B cell (primary cell): ENCODE measurements at regions not wholly inside any gene's neighbourhood (a gene's known extent, or its start where the extent isn't known, plus 50 kb on each side); places are given as distances from the start of the nearest gene placed in this dataset.

ENCODE experiments used
- ATAC-seq: fragments of 200-7000 bp; cut with Tn5 transposase; one replicate; pipeline ENCODE4 v1.10.0; 2021; ENCODE audit warnings: low read depth, mild to moderate bottlenecking, moderate number of reproducible peaks, moderate library complexity
- CTCF ChIA-PET: fragments of 350-600 bp; sonication (Branson Sonifier 250); formaldehyde crosslinking; loops from one replicate; lab custom pipeline; 2021; ENCODE audit warnings: antibody characterized with exemption, inconsistent platforms; lab: Charles Lee
- POLR2A ChIA-PET: fragments of 350-600 bp; sonication (Branson Sonifier 250); formaldehyde crosslinking; loops from one replicate; lab custom pipeline; 2021; ENCODE audit warnings: antibody characterized with exemption; lab: Charles Lee
- DNase-seq: peaks from one replicate; pipeline ENCODE4 v3.0.0; 2013
- H2AFZ ChIP-seq: 2 replicates; pipeline ENCODE4 v1.6.1; 2012; ENCODE audit warnings: mild to moderate bottlenecking, low read depth, low read length; ENCODE audit not compliant: insufficient read depth, poor library complexity, severe bottlenecking
- H3K27ac ChIP-seq, 2 donors: 1 replicate in 1 of 2; 2 replicates in 1 of 2; pipeline ENCODE4 v1.5.1; 2012 to 2013; ENCODE audit warnings: low read length in 2 of 2, mild to moderate bottlenecking in 2 of 2, moderate library complexity in 1 of 2
- H3K27me3 ChIP-seq, 4 experiments: fragments of 200-600 bp in 1 of 4; sonication (generic) in 1 of 4; replicated peaks in 1 of 4; 1 replicate in 2 of 4; 2 replicates in 2 of 4; pipeline versions ENCODE4 v1.6.1 to v1.7.0; 2013 to 2016; ENCODE audit warnings: low read length in 3 of 4, mild to moderate bottlenecking in 2 of 4, mixed read lengths in 1 of 4, moderate library complexity in 1 of 4; ENCODE audit not compliant: insufficient read depth in 4 of 4, control insufficient read depth in 3 of 4; ENCODE audit errors: control extremely low read depth in 1 of 4
- H3K36me3 ChIP-seq, 2 experiments: replicated peaks in 1 of 2; 1 replicate in 1 of 2; 2 replicates in 1 of 2; pipeline versions ENCODE4 v1.6.1 to v1.7.1; 2013; ENCODE audit warnings: low read length in 1 of 2; ENCODE audit not compliant: insufficient read depth in 2 of 2, control insufficient read depth in 1 of 2; ENCODE audit errors: control extremely low read depth in 1 of 2, extremely low read depth in 1 of 2
- H3K4me1 ChIP-seq, 2 donors: fragments of 200-600 bp in 1 of 2; sonication (generic) in 1 of 2; 1 replicate in 1 of 2; 2 replicates in 1 of 2; pipeline versions ENCODE4 v1.5.1 to v1.6.1; 2013 to 2017; ENCODE audit warnings: low read length in 2 of 2; ENCODE audit not compliant: control insufficient read depth in 2 of 2, insufficient read depth in 2 of 2
- H3K4me2 ChIP-seq: replicated peaks from 2 replicates; pipeline ENCODE3; 2012; ENCODE audit warnings: mild to moderate bottlenecking, low read depth, low read length; ENCODE audit not compliant: poor library complexity, severe bottlenecking
- H3K4me3 ChIP-seq, 5 experiments: fragments of 200-600 bp in 1 of 5; sonication (generic) in 1 of 5; 1 replicate in 3 of 5; 2 replicates in 2 of 5; pipeline versions ENCODE4 v1.5.1 to v1.7.0; 2011 to 2016; ENCODE audit warnings: low read length in 4 of 5, mild to moderate bottlenecking in 4 of 5, low read depth in 2 of 5, control low read depth in 1 of 5, moderate library complexity in 1 of 5; ENCODE audit not compliant: insufficient read depth in 1 of 5; ENCODE audit errors: control extremely low read depth in 1 of 5, extremely low read depth in 1 of 5
- H3K79me2 ChIP-seq: fragments of 200-600 bp; sonication (generic); one replicate; pipeline ENCODE4 v1.6.0; 2016; ENCODE audit warnings: low read length; ENCODE audit not compliant: control insufficient read depth, insufficient read depth
- H3K9ac ChIP-seq: fragments of 200-600 bp; sonication (generic); 2 replicates; pipeline ENCODE4 v1.6.1; 2017; ENCODE audit warnings: mild to moderate bottlenecking, low read length, moderate library complexity
- H3K9me3 ChIP-seq, 3 donors: one replicate each; pipeline versions ENCODE4 v1.6.1 to v1.7.1; 2013; ENCODE audit warnings: low read length in 2 of 3; ENCODE audit not compliant: control insufficient read depth in 2 of 3, insufficient read depth in 1 of 3; ENCODE audit errors: control extremely low read depth in 1 of 3
- H4K20me1 ChIP-seq: 2 replicates; pipeline ENCODE4 v1.6.0; 2012; ENCODE audit warnings: mild to moderate bottlenecking, low read length; ENCODE audit not compliant: insufficient read depth, control insufficient read depth, poor library complexity, severe bottlenecking
- H3K27ac Mint-ChIP-seq: one replicate; pipeline ENCODE4 v1.8.0; 2021; ENCODE audit warnings: mixed read lengths
- H3K27me3 Mint-ChIP-seq: one replicate; pipeline ENCODE4 v1.8.0; 2021; ENCODE audit warnings: mixed read lengths
- H3K4me1 Mint-ChIP-seq: one replicate; pipeline ENCODE4 v1.8.0; 2021; ENCODE audit warnings: mixed read lengths
- H3K4me3 Mint-ChIP-seq: one replicate; pipeline ENCODE4 v1.8.0; 2021; ENCODE audit warnings: mixed read lengths
- H3K9me3 Mint-ChIP-seq: one replicate; pipeline ENCODE4 v1.8.0; 2022; ENCODE audit warnings: mixed read lengths; ENCODE audit not compliant: insufficient read depth
- EZH2 ChIP-seq: IDR thresholded peaks from 2 replicates; pipeline ENCODE4 v1.6.1; 2012; ENCODE audit warnings: borderline replicate concordance, low read depth, mild to moderate bottlenecking, moderate library complexity, low read length; ENCODE audit not compliant: insufficient read depth, poor library complexity, severe bottlenecking
- WGBS: methylation state at CpG from one replicate; pipeline ENCODE4 v1.1.5; 2013; ENCODE audit warnings: missing lambda C conversion rate; ENCODE audit not compliant: insufficient coverage; 5-methylcytosine and 5-hydroxymethylcytosine counted together
- intact Hi-C: fragments of 100-400 bp; cut with micrococcal nuclease; formaldehyde crosslinking; loops from one replicate; pipeline ENCODE4 v1.10.0; 2022
- TF ChIP-seq, protein P1 (sequence below): fragments of 200-600 bp; IDR thresholded peaks from one replicate; pipeline ENCODE4 v1.8.0; 2022; ENCODE audit warnings: antibody characterized with exemption, mild to moderate bottlenecking

DNA sequence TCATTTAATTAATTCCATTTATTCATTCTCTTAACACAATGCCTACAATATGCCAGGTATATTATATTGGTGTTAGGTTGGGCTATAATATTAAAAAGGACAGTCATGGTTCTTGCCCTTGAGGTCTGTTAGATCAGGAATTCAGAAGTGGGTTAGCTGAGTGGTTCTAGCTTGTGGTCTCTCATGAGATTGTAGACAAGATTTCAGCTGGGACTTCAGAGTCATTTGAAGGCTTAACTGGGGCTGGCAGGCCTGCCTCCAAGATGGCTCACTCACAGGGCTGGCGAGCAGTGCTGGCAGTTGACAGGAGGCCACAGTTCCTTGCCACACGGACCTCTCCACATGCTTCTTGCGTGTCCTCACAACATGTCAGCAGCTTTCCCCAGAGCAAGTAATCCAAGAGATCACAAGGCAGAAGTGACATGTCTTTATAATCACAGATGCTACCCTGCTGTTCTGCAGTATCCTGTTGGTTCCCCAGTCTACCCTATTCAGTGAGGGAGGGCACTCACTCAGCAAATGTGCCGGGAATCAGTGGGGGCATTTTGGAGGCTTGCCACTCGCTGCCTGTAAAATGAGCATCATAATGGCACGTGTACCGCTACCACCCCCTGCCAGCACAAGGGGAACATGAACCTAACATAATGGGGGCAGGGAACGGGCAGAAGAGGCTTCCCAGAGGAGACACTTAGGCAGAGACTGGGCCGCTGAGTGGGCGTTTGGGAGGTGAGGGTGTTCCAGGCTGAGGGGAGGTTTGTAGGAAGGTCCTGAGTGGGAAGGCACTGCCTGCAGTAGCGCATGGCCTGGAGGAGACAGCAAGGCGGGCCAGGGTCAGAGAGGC, 70.0 kb downstream of the EXOSC2 start:
- H3K4me1 Mint-ChIP-seq = peaks cover 51% of the 10 kb centered on the region
- H3K4me1 ChIP-seq = peaks cover 11 to 26% of the 10 kb centered on the region in 2 donors
- intact Hi-C loops = no loop called here

More for the DNA sequence above, 70.0 kb downstream of the EXOSC2 start:
- 96% methylated on average over 10 of the region's 12 CpGs for WGBS
- Mint-ChIP-seq H3K9me3 (no peaks in the 10 kb centered on the region), H3K4me3 (no peak overlapping the region), H3K27me3 (no peaks in the 10 kb centered on the region), H3K27ac (no peak overlapping the region)
- POLR2A ChIA-PET = no interaction called here
- TF ChIP-seq, protein P1, sequence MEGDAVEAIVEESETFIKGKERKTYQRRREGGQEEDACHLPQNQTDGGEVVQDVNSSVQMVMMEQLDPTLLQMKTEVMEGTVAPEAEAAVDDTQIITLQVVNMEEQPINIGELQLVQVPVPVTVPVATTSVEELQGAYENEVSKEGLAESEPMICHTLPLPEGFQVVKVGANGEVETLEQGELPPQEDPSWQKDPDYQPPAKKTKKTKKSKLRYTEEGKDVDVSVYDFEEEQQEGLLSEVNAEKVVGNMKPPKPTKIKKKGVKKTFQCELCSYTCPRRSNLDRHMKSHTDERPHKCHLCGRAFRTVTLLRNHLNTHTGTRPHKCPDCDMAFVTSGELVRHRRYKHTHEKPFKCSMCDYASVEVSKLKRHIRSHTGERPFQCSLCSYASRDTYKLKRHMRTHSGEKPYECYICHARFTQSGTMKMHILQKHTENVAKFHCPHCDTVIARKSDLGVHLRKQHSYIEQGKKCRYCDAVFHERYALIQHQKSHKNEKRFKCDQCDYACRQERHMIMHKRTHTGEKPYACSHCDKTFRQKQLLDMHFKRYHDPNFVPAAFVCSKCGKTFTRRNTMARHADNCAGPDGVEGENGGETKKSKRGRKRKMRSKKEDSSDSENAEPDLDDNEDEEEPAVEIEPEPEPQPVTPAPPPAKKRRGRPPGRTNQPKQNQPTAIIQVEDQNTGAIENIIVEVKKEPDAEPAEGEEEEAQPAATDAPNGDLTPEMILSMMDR = no peak
- TF ChIP-seq EZH2 = no peak
- CTCF ChIA-PET = interaction anchor here (1.0 kb wide), 1 partner anchor 283 kb away, joined by 3 read pairs; no protein-coding TSS in a partner anchor
- no peaks in the 10 kb centered on the region for H3K27me3 ChIP-seq
- peaks cover 32% of the 10 kb centered on the region for H4K20me1 ChIP-seq
- no peak overlapping the region for H3K4me3 ChIP-seq
- H2AFZ ChIP-seq = no peak overlapping the region
- H3K9ac ChIP-seq = no peak overlapping the region
- peaks cover 80% of the 10 kb centered on the region for H3K79me2 ChIP-seq
- H3K36me3 ChIP-seq = no peaks in the 10 kb centered on the region
- no peak for ATAC-seq
- DNase-seq = no peak
- no peak overlapping the region for H3K4me2 ChIP-seq
- no peak overlapping the region for H3K27ac ChIP-seq
- no peaks in the 10 kb centered on the region for H3K9me3 ChIP-seq
